ENCODE measurements at regions not wholly inside any gene's neighbourhood (a gene's known extent, or its start where the extent isn't known, plus 50 kb on each side); places are given as distances from the start of the nearest gene placed in this dataset.

DNA sequence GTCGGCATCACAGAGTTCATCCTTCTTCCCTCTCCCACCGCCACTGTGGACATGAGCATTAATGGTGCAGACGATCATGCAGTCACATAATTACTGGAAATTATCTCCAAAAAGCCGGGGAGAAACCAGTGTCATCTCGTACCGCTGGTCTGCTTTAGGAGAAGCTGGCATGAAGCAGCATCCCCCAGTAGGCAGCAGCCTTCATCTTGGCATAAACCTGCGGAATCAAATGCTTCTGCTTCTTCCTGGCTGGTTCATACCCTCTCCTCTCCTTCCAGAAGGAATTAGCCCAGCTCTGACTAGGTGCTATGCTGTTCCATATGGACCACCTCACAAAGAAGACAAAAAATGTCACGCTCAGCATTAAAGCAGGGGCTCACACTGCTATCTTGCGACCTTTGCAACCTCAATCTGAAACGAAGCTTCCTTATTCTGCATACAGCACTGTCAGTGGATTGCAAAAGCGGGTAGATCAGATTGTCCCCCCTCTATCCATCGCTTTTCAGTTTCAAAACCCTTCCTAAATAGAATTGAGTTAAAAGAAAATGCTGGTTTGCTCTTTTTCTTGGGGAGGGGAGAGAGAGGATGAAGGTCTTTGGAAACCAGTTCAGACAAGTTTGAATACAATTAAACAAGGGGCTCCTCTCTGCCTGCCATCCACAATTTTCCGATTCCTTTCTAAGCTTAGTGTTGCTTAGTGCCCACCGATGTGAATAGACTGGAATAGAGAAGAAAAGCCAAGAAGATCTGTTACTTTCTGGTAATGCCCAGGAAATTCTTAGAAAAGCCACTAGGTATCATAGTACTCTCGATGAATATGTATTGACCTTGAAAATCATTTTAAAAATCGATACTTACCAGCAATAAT lies 212.1 kb upstream of the ZNF521 start:
- no peak for TF ChIP-seq POLR2A (IDR thresholded peaks at IDR 0.05)
- TF ChIP-seq, protein P1, sequence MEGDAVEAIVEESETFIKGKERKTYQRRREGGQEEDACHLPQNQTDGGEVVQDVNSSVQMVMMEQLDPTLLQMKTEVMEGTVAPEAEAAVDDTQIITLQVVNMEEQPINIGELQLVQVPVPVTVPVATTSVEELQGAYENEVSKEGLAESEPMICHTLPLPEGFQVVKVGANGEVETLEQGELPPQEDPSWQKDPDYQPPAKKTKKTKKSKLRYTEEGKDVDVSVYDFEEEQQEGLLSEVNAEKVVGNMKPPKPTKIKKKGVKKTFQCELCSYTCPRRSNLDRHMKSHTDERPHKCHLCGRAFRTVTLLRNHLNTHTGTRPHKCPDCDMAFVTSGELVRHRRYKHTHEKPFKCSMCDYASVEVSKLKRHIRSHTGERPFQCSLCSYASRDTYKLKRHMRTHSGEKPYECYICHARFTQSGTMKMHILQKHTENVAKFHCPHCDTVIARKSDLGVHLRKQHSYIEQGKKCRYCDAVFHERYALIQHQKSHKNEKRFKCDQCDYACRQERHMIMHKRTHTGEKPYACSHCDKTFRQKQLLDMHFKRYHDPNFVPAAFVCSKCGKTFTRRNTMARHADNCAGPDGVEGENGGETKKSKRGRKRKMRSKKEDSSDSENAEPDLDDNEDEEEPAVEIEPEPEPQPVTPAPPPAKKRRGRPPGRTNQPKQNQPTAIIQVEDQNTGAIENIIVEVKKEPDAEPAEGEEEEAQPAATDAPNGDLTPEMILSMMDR (IDR thresholded peaks at IDR 0.05): no peak
